Fibroblast of lung (primary cell): ENCODE measurements at regions not wholly inside any gene's neighbourhood (a gene's known extent, or its start where the extent isn't known, plus 50 kb on each side); places are given as distances from the start of the nearest gene placed in this dataset.

Experiments used
- CTCF ChIP-seq, 2 donors: IDR thresholded peaks in 1 of 2; conservative IDR thresholded peaks in 1 of 2; 1 replicate in 1 of 2; 2 replicates in 1 of 2; pipeline ENCODE4 v1.5.1; 2011 to 2012; ENCODE audit warnings: low read length in 2 of 2, control low read depth in 1 of 2, inconsistent platforms in 1 of 2, low read depth in 1 of 2, mild to moderate bottlenecking in 1 of 2
- EZH2 ChIP-seq: IDR thresholded peaks from 2 replicates; pipeline ENCODE4 v1.5.1; 2012; ENCODE audit warnings: low read length, control low read depth, mild to moderate bottlenecking; ENCODE audit errors: missing control alignments

- no peak for TF ChIP-seq CTCF (conservative IDR thresholded peaks at IDR 0.05 in 1 of 2, IDR thresholded peaks at IDR 0.05 in 1 of 2; ENCODE audit: low read depth in 1 of 2, low read length in 2 of 2)
- no peak for TF ChIP-seq EZH2
Observed at GRCh38 chr5:68822796-68823195, 271.0 kb upstream of the SLC30A5 start.
